KBM-7 (cell line): ENCODE measurements at regions not wholly inside any gene's neighbourhood (a gene's known extent, or its start where the extent isn't known, plus 50 kb on each side); places are given as distances from the start of the nearest gene placed in this dataset.
A peak's percentile ranks its signal among the peaks of the same experiment; 100 is the strongest.

Experiments
- DNase-seq: peaks from one replicate; pipeline ENCODE4 v3.0.0-alpha.2; 2015
- in situ Hi-C: fragments of 300-500 bp; cut with MboI; formaldehyde crosslinking; loops from 2 replicates; pipeline ENCODE4 v1.14.3; 2020; ENCODE audit warnings: low sequenced_read_pairs, low pct_unique_long_range_greater_than_20kb, mixed read lengths

DNA sequence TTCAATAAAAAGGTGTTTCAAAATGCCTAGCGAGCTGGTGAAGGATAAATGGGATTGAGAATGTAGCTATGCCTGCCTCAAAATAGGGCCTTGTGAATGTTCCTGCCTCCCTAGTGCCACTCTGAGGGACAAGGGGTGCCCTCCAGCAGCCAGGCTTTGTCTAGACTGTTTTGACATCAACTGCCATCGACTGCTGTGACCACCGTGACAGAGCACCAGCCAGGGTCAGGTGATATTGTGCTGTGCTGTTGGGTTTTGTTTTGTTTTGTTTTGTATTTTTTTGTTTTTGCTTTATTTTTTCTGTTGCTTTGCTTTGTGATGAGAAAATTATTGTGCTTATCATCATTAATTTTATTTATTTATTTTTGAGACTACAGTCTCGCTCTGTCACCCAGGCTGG lies 144.8 kb downstream of the SMAD6 start:
- no peak for DNase-seq
- in situ Hi-C loops = loop anchor here (10.0 kb wide), 1 partner anchor 242 kb away; no protein-coding TSS in a partner anchor

DNA sequence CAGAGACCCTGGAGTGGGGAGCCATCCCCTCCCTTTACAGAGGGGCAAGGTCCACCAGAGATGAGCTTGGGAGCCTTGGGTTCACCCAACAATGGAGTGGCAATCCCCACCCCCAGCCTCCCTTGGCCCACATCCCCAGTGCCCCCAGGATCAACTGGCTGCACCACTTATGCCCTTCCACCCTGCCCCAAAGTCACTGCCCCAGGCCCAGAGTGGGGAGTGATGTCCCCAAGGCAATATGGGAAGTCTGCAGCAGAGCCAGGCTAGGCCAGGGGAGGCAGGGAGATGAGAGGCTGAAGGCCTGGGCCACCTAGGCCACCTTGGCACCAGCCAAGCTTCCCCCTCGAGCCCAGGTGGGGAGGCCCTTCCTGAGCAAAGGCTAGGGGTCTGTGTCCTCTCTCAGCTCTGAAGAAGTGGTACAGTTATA lies 145.5 kb downstream of the SMAD6 start:
- in situ Hi-C loops = loop anchor here (10.0 kb wide), 1 partner anchor 243 kb away; no protein-coding TSS in a partner anchor
- no peak for DNase-seq

DNA sequence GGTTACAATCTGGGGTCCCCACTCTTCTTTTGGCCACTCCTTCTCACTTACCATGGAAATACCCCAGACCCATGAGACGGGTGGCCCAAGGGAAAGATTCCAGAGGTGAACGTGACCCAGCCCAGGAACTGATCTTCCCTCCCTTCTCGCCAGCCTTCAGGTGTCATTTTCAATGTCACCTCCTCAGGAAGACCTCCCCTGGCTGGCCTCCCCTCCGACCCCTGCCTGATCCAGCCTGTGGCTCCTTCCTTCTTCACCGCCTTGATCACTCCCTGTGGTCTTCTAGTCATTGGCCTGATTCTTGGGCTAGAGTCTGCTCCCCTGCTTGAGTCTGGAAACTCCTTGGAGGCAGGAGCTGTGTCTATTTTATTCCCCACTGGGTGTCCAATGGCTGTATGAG lies 146.1 kb downstream of the SMAD6 start:
- in situ Hi-C loops = loop anchor here (10.0 kb wide), 1 partner anchor 243 kb away; no protein-coding TSS in a partner anchor
- no peak for DNase-seq

DNA sequence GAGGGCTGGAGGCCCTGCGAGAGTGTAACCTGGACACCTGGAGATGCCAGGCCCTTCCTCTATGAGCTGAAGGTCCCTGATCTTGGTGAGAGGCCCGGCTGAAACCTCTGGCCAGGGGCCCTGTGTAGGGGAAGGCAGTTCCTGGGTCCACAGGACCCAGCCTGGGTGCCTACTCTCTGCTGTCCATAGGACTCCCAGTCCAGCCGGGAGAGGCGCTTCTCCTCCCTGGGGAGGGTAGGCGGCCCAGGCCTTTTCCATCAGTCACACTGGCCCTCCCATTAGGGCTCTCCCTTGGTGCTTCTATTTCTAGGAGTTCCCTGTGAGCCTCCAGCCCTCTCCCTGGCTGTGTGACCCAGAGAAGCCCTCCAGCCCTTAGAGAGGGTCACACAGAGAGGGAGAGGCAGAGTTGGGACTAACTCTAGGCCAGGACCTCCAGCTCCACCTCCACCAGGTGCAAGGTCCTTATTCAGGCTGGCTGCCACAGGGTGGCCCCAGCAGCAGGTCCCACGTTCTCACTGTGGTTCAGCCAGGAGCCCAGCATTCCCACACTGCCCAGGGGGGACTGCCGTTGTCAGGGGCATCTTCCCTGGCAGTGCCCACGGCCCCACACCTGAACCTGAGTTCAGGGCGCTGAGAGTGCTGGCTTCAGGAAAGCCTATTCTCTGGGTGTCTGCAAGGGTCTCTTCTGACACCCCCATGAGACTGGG lies 146.8 kb downstream of the SMAD6 start:
- no peak for DNase-seq
- in situ Hi-C loops = loop anchor here (10.0 kb wide), 1 partner anchor 244 kb away; no protein-coding TSS in a partner anchor

DNA sequence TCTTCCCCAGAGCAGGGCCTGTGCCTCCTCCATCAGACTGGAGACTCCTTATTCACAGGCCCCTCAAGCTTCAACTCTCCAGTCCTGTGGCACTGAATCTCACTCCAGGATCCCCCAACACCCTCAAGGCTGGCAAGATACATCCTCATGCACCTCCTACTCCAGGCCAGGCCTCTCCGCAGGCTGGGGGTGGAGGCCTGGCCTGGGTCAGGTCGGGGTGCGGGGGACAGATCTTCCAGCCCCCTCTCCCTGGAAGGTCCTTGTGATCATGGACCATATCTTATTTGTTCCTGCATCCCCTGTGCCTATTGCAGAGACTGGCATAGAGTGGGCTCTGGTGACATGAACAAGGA lies 147.3 kb downstream of the SMAD6 start:
- DNase-seq = no peak
- in situ Hi-C loops = loop anchor here (10.0 kb wide), 1 partner anchor 245 kb away; no protein-coding TSS in a partner anchor

DNA sequence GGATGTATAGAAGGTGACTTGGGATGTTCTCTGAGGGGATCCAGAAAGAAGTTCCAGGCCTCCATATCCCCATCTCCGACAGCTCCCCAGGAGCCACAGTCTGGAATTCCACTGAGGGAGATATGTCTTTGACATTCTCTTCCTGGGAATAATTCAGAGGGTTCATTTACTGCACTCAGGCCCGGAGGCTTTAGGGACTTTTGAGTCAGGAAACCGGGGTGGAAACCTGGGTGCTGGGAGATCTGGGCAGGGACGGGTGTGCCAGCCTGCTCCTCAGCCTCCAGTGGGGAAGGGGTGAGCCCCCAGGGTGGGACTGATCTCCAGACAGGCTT lies 147.7 kb downstream of the SMAD6 start:
- DNase-seq = no peak
- in situ Hi-C loops = loop anchor here (10.0 kb wide), 1 partner anchor 245 kb away; no protein-coding TSS in a partner anchor

DNA sequence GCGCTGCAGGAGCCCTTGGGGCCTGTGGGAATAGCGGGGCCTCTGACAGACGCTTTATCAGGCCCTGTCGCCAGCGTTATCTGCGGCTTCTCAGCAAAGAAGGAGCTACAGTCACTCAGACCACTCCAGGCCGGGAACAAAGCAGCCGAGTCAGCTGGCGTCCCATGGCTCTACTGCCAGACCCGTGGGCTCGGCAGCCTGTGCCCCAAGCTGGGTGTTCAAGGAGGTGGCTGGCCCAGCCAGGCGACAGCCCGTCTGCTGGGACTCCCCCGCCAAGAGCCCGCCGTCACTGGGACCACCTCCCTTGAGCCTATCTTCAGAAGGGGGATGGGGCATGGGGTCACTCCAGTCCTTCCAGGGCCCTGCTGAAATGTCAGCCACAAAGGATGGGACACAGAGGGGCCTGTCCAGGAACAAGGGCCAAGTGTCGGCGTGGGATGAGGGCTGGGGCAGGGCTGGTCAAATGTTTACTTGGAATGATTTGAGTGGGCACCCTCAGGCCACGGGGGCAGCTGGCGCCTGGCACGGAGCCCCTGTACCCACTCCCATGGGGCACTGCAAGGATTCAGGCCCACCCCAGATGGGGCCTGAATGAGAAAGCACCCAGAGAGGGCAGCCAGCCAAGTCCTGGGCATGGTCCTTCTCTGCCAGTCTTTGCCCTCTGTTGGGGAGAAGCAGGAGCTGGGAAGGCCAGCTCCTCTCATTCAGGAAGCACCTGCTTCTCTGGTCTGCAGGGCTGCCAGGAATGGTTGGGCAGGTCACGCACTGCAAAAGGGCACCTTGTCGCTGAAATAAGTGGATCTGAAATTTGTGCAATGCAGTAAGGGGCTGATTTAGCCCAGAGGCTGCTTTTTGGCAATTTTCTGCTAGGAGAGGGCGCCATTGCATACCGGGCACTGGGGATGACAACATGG lies 148.3 kb downstream of the SMAD6 start:
- in situ Hi-C loops = no loop called here
- DNase-seq = no peak

DNA sequence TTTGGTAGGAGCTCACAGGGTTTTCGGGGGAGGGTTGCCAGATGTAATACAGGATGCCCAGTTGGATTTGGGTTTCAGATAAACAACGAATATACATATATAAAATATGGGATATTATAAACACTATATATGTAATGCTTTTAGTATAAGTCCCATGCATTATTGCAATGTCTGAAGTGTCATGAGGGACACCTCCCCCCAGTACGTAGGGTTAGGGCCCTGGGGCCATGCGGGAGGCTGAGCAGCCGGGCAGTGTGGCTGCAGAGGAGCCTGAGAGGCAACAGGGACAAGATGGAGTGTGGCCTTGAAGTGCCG lies 148.9 kb downstream of the SMAD6 start:
- in situ Hi-C loops = no loop called here
- no peak for DNase-seq

DNA sequence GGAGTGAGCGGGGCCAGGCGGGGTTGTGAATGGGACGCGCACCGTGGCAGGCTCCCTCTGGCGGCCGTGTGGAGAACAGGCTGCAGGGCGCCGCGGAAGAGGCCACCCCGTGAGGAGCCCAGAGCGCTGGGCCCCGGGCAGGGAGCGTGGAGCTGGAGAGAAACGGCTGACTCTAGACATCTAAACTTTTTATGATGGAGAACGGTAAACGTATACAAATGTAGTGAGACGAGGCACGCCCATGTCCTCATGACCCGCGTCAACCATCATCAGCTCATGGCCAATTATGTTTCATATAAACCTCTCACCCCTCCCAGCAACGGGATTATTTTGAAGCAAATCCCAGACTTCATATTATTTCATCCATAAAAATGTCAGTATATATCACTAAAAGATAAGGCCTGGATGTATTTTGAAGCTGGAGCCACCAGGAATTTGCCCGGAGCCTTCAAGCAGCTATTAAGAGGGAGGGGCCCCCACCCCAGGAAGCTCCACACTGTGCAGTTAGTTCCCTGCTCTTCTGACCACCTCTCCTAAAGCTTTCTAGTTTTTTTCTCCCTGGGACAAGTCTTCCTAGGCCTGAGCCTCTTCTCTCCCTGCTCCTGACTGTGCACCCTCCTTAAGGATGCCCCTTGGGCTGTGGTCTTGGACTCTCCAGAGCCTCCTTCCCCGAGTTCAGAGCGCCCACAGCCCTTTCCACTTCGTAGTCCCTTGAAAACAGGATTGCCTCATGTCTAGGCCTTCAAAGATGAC lies 149.5 kb downstream of the SMAD6 start:
- DNase-seq = peak; percentile 96
- in situ Hi-C loops = no loop called here

DNA sequence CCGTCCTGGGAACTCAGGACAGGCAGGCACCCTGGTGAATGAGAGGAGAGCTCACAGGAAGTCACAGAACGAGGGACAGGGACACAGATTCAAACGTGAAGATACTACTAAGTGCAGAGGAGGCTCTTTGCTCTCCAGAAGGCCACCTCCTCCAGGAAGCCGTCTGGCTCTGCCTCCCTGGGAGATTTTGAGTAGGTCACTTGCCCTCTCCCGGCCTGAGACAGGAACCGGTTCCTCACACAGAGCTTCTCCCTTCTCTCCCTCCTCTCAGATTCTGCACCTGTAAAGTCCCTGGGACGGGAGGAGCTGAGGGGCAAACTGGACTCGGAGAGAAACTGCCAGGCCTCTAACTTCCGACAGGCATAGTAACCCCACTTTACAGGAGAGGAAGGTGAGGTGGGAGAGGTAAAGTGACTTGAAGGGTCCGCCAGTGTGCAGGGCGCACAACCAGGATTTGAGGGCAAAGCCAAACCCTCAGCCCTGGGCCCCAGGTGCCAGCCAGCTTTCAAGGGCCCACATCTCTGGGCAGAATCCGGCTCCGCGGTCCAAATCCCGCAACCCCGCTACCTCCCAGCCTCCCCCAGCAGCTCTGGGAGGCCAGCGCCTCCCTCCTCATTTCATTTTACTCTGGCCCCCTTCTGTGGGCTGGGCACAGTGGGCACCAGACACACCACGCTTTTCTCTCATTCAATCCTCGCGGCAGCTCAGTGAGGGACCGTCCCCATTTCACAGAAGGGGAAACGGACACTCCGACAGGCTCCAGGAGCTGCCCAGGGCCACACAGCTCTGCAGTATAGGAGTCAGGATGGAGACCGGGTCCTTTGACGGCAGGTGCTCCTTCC lies 150.2 kb downstream of the SMAD6 start:
- in situ Hi-C loops = no loop called here
- DNase-seq = no peak

DNA sequence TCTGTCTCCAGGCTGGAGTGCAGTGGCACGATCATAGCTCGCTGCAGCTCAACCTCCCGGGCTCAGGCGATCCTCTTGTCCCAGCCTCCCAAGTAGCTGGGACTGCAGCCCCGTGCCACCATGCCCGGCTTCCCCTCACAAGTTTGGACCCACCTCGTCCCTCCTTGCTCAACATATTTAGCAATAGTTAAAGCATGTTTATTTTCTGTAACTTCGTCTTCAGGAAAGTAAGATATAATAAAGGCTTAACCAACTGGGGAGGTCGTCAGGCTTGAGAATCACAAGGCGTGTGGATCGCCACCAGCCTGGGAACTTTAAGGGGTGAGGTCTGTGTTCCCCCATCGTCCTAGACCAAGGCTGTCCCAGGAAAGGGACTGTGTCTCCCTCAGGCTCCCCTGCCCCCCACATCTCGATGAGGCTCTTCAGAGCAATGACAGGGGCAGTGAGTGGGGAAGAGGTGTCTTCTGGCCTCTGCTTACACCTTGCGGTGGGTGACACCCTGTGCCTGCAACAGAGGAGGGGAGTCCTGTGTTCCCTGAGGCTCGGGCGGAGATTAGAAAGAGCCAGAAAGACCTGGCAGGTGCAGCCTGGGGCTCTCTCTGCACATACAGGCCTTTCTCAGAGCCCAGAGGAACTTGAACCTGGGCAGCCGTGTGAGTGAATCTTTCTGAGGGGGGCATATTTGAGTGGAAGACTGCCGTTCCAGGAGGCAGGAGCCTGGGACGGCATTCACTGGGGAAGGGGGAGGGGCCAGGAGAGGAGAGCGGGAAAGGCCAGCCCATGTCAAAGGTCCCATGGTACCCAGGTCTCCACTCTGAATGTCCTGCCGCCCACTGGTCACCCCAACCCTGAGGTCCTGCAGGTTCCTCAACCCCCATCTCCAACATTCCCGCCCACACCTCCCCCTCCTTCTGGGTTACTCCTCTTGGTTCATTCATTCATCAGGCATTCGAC lies 152.3 kb downstream of the SMAD6 start:
- in situ Hi-C loops = no loop called here
- DNase-seq = no peak

DNA sequence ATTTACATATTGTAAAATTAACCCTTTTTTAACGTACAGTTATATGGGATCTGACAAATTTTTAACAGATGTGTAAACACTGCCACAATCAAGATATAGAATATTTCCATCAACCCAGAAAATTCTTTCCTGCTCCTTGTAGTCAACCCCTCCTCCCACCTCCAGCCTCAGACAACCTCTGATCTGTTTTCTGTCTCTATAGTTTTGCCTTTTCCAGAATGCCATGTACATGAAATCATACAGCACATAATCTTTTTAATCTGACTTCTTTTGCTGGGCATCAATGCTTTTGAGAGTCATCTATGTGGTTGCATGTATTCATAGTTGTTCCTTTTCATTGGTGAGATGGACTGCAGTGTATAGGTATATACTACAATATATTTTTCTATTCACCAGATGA lies 153.0 kb downstream of the SMAD6 start:
- in situ Hi-C loops = no loop called here
- no peak for DNase-seq

DNA sequence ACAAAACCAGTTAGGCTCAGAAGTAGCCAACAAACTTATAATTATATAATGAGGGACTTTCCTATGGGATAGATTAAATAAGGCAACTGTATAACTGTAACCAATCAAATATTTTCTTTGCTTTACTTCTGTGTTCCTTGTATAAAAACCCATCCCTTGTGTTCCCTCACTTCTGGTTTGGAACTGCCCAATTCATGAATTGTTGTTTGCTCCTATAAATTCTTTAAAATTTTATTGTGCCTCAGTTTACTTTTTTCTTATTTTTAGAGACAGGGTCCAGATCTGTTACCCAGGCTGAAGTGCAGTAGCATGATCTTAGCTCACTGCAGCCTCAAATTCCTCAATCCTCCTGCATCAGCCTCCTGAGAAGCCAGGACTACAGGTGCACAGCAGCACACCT lies 155.7 kb downstream of the SMAD6 start:
- in situ Hi-C loops = no loop called here

DNA sequence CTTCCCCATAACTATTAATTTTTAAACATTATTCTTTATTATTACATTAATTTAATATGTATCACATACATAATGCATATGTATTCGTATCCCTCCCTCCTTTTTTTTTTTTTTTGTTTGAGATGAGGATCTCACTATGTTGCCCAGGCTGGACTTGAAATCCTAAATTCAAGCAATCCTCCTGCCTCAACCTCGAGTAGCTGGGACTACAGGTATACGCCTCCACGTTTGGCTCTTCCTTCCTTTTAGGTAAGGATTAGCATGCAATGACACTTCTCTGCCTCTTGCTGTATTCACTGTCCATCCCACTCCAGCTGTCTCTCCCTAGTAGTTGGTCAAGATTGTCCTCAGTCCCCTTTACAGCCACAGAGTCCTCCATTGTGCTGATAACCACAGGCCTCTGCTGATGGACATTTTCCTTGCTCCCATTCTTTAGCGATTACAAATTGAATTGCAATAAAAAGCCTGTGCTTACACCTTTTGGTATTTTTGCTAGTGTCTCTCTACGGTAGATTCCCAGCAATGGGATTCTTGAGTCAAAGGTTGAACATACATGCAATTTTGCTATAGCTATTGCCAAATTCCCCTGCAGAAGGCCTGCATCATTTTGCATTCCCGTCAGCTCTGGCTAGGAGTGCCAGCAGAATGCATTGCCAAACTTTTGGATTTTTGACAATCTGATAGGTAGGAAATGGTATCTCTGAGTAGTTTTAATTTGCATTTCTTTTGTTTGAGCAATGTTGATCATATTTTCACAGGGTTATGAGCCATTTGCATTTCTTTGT lies 156.6 kb downstream of the SMAD6 start:
- no peak for DNase-seq
- in situ Hi-C loops = no loop called here

More for the DNA sequence above, 155.7 kb downstream of the SMAD6 start:
- DNase-seq = no peak

DNA sequence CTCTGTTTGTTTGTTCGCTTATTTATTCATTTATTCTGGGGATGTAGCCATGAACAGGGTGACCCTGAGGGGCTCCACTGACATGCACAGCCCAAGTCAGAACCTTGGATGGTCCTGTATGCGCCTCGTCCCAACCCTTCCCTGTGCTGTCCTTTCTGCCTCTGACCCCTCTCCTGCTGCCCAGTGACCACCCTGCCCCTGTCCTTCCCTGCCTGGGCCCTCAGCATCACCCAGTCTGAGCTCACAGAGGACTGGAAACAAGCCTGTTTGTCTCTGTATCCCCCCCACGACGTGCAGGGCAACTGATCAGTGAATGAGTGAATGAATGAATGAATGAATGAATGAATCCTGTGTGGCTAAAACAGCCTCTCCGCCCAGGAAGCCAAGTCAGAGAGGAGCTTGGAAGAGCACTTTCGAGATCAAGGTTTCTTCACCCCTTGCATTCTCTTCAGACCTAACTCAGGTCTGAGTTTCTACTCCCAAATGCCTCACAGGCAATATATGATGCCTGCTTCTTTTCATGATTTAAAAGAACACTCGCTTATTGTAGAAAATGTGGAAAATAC lies 157.7 kb downstream of the SMAD6 start:
- DNase-seq = no peak
- in situ Hi-C loops = no loop called here

DNA sequence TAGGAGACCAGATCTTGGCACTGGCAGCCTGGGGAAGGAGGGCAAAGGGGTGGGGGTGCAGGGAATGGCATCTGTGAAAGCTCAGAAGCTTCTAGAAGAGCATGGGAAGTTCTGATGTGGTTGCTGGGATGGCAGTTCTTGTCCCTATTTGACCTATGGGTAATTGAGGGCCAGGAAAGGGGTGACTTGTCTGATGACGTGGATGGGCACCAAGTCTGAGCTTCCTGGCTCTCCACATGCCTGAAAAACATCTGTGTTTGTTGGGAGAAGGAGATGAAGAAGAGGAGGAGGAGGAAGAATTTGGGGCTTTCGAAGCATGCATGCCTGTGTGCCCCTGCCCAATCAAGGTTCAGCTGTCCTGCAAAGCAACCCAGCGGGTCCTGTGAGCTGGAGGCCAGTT lies 158.8 kb downstream of the SMAD6 start:
- in situ Hi-C loops = no loop called here
- no peak for DNase-seq
